ENCODE measurements at regions not wholly inside any gene's neighbourhood (a gene's known extent, or its start where the extent isn't known, plus 50 kb on each side); places are given as distances from the start of the nearest gene placed in this dataset.
"Not testable (repeated sequence)": the region's sequence is repeated elsewhere in the genome, so short reads cannot be mapped to it uniquely, and the experiment has no call there.

DNA sequence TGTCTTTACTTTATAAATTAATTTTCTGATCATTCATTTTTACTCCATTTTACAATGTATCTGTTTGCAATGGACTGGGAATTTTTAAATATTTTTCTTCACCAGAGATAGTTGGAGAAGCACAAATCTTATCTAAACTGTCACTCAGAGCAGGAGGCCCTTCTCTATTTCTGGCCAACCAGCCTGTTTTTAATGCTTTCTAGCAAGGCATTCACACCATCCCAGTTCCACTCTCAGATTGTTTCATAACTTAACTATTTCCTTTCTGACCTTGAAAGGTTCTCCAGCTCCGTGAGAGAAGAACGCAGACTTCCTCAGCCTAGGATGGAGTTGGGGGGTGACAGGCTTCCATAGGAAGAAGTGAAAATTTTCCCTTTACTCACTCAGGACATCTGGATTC, 155.8 kb downstream of the SKIDA1 start:
- H3K9me3 Mint-ChIP-seq: peaks cover 2% of the 10 kb centered on the region
- WGBS, 2 experiments (ENCODE audit: insufficient coverage in 1 of 2, insufficient read length in 1 of 2): 94% methylated on average over 2 of the region's 2 CpGs; no CpG with 5 or more reads in 1 of the 2 experiments
- no peaks in the 10 kb centered on the region for H3K36me3 ChIP-seq (ENCODE audit: control insufficient read depth, insufficient read depth, low read length)
- no peak overlapping the region for H3K27ac ChIP-seq (ENCODE audit: low read depth, low read length)
- H3K4me3 ChIP-seq (ENCODE audit: low read length): no peak overlapping the region
- TF ChIP-seq, protein P1, sequence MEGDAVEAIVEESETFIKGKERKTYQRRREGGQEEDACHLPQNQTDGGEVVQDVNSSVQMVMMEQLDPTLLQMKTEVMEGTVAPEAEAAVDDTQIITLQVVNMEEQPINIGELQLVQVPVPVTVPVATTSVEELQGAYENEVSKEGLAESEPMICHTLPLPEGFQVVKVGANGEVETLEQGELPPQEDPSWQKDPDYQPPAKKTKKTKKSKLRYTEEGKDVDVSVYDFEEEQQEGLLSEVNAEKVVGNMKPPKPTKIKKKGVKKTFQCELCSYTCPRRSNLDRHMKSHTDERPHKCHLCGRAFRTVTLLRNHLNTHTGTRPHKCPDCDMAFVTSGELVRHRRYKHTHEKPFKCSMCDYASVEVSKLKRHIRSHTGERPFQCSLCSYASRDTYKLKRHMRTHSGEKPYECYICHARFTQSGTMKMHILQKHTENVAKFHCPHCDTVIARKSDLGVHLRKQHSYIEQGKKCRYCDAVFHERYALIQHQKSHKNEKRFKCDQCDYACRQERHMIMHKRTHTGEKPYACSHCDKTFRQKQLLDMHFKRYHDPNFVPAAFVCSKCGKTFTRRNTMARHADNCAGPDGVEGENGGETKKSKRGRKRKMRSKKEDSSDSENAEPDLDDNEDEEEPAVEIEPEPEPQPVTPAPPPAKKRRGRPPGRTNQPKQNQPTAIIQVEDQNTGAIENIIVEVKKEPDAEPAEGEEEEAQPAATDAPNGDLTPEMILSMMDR (conservative IDR thresholded peaks at IDR 0.05): no peak
- no peak overlapping the region for H3K4me3 Mint-ChIP-seq
- no peak for DNase-seq
- H3K27me3 ChIP-seq (ENCODE audit: control insufficient read depth, insufficient read depth, low read length, poor library complexity, severe bottlenecking): no peaks in the 10 kb centered on the region
- H3K4me1 Mint-ChIP-seq: peaks cover 11% of the 10 kb centered on the region
- H3K36me3 Mint-ChIP-seq (ENCODE audit: low read depth): no peaks in the 10 kb centered on the region
- H3K4me1 ChIP-seq (ENCODE audit: control insufficient read depth, insufficient read depth, low read length): peaks cover 4% of the 10 kb centered on the region
- no peak overlapping the region for H3K27ac Mint-ChIP-seq
- H3K9ac ChIP-seq (ENCODE audit: extremely low read depth, low read length, poor library complexity, severe bottlenecking): no peak overlapping the region
- H3K27me3 Mint-ChIP-seq (ENCODE audit: insufficient read depth): no peaks in the 10 kb centered on the region
- H3K9me3 ChIP-seq (ENCODE audit: control insufficient read depth, low read length): no peaks in the 10 kb centered on the region

DNA sequence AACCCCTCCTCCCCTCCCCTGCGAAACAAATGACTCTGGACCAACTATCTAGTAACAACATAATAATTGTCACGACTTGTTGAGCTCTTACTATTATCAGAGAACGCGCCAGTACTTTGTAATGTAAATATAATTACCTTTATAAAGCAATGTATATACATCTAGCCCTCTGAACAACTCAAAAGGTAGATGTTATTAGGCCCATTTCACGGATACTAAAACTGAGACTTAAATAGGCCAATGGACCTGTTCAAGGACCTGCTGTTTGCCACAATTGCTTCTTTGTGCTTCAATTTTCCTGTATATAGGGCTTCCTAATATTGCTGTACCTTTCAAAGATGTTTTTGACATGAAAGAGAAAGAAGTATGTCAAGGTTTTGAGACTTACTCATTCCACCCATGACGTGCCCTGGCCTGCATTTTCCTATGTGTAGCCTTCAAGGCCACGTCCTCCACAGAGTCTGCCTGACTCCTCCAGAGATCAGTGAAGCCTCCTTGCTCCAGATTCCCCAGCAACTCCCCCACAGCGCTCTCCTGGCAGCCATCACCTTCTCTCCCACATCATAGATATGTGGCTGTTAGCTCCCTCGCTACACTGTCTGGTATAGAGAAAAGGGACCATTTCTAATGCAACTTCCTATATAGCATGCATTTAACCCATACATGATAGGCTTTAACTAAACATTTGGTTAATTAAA, 156.6 kb downstream of the SKIDA1 start:
- H3K27me3 ChIP-seq (ENCODE audit: control insufficient read depth, insufficient read depth, low read length, poor library complexity, severe bottlenecking): no peaks in the 10 kb centered on the region
- peaks cover 9% of the 10 kb centered on the region for H3K4me1 ChIP-seq (ENCODE audit: control insufficient read depth, insufficient read depth, low read length)
- no peaks in the 10 kb centered on the region for H3K36me3 ChIP-seq (ENCODE audit: control insufficient read depth, insufficient read depth, low read length)
- H3K36me3 Mint-ChIP-seq (ENCODE audit: low read depth): no peaks in the 10 kb centered on the region
- H3K4me1 Mint-ChIP-seq: peaks cover 19% of the 10 kb centered on the region
- 83 to 87% methylated on average over 3 to 6 of the region's 9 CpGs for WGBS, 2 experiments (ENCODE audit: insufficient coverage in 1 of 2, insufficient read length in 1 of 2)
- peaks cover 2% of the 10 kb centered on the region for H3K9me3 Mint-ChIP-seq
- H3K4me3 ChIP-seq (ENCODE audit: low read length): no peak overlapping the region
- no peak overlapping the region for H3K9ac ChIP-seq (ENCODE audit: extremely low read depth, low read length, poor library complexity, severe bottlenecking)
- TF ChIP-seq, protein P1 (conservative IDR thresholded peaks at IDR 0.05): no peak
- no peaks in the 10 kb centered on the region for H3K9me3 ChIP-seq (ENCODE audit: control insufficient read depth, low read length)
- H3K27me3 Mint-ChIP-seq (ENCODE audit: insufficient read depth): no peaks in the 10 kb centered on the region
- H3K27ac Mint-ChIP-seq: no peak overlapping the region
- no peak for DNase-seq
- no peak overlapping the region for H3K4me3 Mint-ChIP-seq
- no peak overlapping the region for H3K27ac ChIP-seq (ENCODE audit: low read depth, low read length)

DNA sequence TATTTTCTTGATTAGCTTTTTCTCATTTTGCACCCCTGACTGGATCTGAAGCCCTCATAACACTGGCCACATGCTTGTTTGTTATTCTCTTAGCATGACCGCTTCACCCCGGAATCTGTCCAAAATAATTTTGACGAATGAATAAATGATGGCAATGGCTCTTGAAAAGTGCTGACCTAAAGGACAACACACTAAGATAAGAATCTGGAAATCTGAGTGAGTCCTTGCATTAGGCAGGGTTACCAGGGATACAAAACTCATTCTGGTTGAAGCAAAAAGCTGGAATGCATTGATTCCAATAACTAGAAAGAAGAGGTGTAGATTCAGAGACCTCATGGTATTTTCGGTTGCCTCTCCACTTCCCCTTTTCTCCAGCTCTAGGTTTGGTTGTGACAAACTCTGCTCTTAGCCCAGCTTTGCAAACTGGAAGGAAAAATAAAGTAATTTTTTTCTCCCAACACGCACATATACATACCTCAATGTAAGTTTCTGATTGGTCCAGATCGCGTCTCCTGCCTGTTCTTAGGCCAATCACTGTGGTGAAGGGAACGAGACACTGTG, 157.4 kb downstream of the SKIDA1 start:
- no peak overlapping the region for H3K9ac ChIP-seq (ENCODE audit: extremely low read depth, low read length, poor library complexity, severe bottlenecking)
- H3K27ac ChIP-seq (ENCODE audit: low read depth, low read length): no peak overlapping the region
- no peak overlapping the region for H3K4me3 ChIP-seq (ENCODE audit: low read length)
- Mint-ChIP-seq H3K4me3 (no peak overlapping the region), H3K36me3 (ENCODE audit: low read depth) (no peaks in the 10 kb centered on the region), H3K27ac (no peak overlapping the region), H3K9me3 (peaks cover 2% of the 10 kb centered on the region), H3K4me1 (peaks cover 27% of the 10 kb centered on the region), H3K27me3 (ENCODE audit: insufficient read depth) (no peaks in the 10 kb centered on the region)
- TF ChIP-seq, protein P1 (conservative IDR thresholded peaks at IDR 0.05): no peak
- no peaks in the 10 kb centered on the region for H3K27me3 ChIP-seq (ENCODE audit: control insufficient read depth, insufficient read depth, low read length, poor library complexity, severe bottlenecking)
- WGBS, 2 experiments (ENCODE audit: insufficient coverage in 1 of 2, insufficient read length in 1 of 2): 97 to 100% methylated on average over 7 to 8 of the region's 8 CpGs
- H3K9me3 ChIP-seq (ENCODE audit: control insufficient read depth, low read length): no peaks in the 10 kb centered on the region
- no peak for DNase-seq
- no peaks in the 10 kb centered on the region for H3K36me3 ChIP-seq (ENCODE audit: control insufficient read depth, insufficient read depth, low read length)
- H3K4me1 ChIP-seq (ENCODE audit: control insufficient read depth, insufficient read depth, low read length): peaks cover 15% of the 10 kb centered on the region

DNA sequence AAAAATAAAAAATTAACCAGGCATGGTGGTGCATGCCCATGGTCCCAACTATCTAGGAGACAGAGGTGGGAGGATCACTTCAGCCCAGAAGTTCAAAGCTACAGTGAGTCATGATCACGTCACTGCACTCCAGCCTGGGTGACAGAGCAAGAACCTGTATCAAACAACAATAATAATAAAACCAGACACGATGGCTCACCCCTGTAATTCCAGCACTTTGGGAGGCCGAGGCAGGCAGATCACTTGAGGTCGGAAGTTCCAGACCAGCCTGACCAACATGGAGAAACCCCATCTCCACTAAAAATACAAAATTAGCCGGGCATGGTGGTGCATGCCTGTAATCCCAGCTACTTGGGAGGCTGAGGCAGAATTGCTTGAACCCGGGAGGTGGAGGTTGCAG, 159.4 kb downstream of the SKIDA1 start:
- not testable (repeated sequence) for H3K27ac Mint-ChIP-seq; H3K36me3 ChIP-seq (ENCODE audit: control insufficient read depth, insufficient read depth, low read length)

More for the DNA sequence above, 159.4 kb downstream of the SKIDA1 start:
- DNase-seq; H3K4me3 ChIP-seq (ENCODE audit: low read length); H3K9me3 Mint-ChIP-seq; H3K36me3 Mint-ChIP-seq (ENCODE audit: low read depth); H3K4me3 Mint-ChIP-seq; H3K9me3 ChIP-seq (ENCODE audit: control insufficient read depth, low read length); H3K27ac ChIP-seq (ENCODE audit: low read depth, low read length); H3K27me3 ChIP-seq (ENCODE audit: control insufficient read depth, insufficient read depth, low read length, poor library complexity, severe bottlenecking); H3K27me3 Mint-ChIP-seq (ENCODE audit: insufficient read depth); H3K9ac ChIP-seq (ENCODE audit: extremely low read depth, low read length, poor library complexity, severe bottlenecking): not testable (repeated sequence)
- peaks cover 16% of the 10 kb centered on the region for H3K4me1 ChIP-seq (ENCODE audit: control insufficient read depth, insufficient read depth, low read length)
- H3K4me1 Mint-ChIP-seq: peaks cover 26% of the 10 kb centered on the region
- WGBS, 2 experiments (ENCODE audit: insufficient coverage in 1 of 2, insufficient read length in 1 of 2): 86 to 99% methylated on average over 1 to 6 of the region's 6 CpGs

Data from endodermal cell (in vitro differentiated cells).